Germinal center (tissue), 1 donor: ENCODE measurements at regions not wholly inside any gene's neighbourhood (a gene's known extent, or its start where the extent isn't known, plus 50 kb on each side); places are given as distances from the start of the nearest gene placed in this dataset.
"Not testable (repeated sequence)": the region's sequence is repeated elsewhere in the genome, so short reads cannot be mapped to it uniquely, and the experiment has no call there.

Source experiments
- DNase-seq: peaks from one replicate; pipeline ENCODE4 v3.0.0; 2012; ENCODE audit warnings: mixed read lengths, low spot score

DNA sequence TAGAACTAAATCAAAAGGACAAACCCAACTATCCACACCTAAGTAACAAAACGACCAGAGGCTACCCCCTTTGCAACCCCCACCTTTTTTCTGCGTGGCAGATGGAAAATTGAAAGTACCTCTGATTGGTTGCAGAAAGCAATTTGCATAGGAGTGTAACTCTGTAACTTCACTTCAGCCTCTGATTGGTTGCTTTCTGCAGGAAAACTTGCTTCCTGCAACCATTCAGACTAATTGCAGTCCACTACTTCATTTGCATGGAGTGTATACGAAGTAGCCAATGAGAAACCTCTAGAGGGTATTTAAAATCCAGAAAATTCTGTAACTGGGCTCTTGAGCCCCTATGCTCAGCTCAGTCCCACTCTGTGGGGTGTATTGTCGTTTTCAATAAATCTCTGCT lies 129.1 kb upstream of the OLIG3 start:
- DNase-seq = no peak

DNA sequence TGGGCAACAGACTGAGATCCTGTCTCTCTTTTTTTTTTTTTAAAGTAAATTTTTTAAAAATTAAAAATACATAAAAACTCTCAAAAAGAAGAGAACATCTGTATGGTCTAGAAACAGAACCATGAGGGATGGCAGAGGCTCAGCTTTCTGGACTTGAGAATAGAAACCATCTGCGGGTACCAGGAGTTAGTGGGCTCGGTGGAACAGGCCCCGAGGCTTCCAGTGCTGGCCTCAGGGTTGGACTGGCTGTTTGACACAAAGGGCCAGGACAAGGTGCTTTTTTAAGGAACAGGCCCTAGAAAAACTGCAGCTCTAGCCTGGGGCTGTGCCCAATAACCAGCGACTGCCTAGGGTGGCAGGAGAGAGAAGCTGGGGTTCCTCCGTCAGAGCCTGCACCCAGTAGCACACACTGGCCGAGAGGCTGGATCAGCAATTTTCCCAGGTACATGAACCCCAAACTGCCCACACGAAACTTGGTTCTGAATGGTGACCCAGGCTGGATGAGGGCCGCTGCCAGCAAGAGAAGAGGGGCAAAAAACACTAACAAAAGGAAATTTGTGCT lies 131.0 kb upstream of the OLIG3 start:
- no peak for DNase-seq

DNA sequence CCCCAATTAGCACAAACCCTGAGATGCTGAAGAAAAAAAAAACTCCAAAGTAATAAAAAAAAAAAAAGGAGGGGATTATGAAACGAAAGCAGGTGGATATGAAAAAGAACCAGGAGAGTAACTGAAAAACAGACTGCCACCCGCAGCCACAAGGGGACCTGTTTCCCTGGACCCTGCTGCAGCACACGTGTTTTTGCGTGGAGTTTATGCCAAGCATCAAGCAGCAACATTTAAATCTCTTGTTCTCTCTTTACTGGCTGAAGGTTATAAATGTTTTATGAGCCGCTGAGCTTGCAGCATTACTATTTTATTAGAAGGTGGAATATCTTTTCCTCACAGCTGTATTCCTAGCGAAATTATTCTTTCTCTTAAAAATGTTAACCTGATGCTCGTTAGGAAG lies 131.6 kb upstream of the OLIG3 start:
- DNase-seq = no peak

DNA sequence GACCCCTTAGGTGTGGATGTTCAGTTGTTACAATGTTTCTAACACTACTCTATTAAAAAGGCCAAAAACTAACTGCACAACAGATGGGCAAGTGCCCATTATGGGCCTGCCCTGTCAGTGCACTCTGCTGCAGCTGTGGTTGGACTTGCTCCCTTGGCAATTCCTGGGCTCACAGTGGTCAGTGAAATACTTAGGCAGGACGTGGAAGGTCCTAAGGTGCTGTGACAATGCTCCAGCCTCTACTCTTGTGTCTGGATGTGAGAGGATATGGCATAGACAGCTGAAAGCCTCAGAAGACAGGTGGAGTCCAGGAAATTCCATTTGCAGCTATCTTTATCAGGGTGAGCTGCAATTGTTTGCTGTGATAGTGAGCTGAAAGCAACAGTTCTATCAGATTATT lies 136.5 kb upstream of the OLIG3 start:
- no peak for DNase-seq

DNA sequence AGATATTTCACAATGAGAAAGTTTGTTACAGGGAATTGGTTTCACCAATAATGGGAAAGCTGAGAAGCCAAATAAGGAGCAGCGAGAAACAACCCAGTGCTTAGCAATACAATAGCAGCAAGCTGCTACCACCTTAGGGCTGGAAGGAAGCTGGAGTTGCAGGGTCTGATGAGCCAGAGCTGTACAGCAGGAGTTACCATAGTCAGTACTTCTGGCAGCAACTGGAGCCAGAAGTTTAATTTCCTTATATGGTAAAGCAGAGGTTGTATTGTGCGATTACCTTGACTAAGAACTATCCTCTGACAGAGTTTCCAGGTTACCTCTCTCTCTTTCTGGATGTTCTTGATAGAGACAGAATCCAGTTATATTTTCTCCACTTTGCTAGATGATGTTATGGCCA lies 137.1 kb upstream of the OLIG3 start:
- no peak for DNase-seq

DNA sequence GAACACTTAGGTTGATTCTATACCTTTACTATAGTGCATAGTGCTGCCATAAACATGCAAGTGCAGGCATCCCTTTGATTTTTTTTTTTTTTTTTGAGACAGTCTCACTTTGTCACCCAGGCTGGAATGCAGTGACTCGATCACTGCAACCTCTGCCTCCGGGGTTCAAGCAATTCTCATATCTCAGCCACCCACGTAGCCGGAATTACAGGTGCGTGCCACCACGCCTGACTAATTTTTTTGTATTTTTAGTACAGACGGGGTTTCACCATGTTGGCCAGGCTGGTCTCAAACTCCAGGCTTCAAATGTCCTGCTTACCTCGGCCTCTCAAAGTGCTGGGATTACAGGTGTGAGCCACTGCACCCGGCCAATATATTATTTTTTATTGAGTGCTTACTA lies 140.0 kb upstream of the OLIG3 start:
- not testable (repeated sequence) for DNase-seq

GRCh38 chr6:137637121-137637520 lies 142.9 kb upstream of the OLIG3 start:
- DNase-seq = no peak

DNA sequence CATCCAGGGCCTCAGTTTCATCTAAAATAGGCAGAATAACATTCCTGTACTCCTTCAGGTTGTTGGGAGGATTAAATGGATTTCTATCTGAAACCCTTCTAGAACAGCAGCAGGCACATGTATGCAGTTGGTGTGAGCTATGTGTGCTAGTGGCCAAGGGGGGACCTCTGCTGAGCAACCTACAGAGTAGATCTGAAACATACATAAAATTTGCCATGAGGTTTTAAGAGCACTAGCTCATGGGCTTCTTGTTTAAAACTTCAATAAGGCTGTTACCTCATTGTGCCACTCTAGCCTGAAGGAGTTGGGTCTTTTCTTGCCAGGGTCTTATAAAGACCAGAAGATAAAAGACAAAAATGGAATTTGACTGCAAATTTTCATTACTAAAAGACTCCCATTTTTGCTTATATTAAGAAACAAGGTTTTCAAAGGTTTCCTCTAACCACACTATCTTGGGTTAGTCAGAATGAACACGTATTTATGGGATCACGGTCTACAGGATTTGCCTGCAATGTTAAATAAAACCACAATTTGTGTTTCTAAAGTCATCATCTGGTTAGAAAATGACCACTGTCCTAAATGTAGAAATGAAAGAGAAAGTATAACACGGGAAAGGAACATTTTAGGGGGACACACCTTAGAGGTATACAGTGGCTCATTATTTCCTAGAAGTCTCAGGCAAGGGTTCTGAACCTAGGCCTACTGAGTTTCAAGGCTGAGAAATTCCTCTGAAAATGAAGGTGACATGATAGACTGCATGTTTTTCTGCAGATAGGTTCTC lies 144.9 kb upstream of the OLIG3 start:
- DNase-seq = no peak

DNA sequence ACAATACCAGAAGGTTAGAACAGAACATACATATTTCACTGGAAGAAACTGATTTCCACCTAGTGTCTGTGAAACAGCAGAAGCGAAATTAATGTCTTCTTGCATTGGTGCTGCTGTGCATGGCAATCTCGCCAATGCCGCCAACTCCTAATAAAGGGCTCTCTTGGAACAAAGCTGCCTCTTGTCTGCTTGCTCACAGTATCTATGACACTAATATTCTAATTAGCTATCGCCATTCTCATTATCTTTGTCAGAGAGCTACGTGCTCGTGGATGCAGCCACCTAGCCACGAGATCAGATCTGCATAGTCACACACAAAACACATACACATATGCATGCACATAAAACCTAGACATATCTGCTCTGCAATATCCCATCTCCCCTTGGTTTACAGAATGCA lies 145.9 kb upstream of the OLIG3 start:
- no peak for DNase-seq

GRCh38 chr6:137641474-137642077 lies 147.4 kb upstream of the OLIG3 start:
- peak; percentile 49 for DNase-seq

DNA sequence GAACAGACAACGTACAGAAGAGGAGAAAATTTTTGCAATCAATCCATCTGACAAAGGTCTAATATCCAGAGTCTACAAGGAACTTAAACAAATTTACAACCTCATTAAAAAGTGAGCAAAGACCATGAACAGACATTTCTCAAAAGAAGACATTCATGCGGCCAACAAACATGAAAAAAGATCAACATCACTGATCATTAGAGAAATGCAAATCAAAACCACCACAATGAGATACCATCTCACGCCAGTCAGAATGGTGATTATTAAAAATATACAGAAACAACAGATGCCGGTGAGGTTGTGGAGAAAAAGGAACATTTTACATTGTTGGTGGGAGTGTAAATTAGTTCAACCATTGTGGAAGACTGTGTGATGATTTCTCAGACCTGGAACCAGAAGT lies 149.0 kb upstream of the OLIG3 start:
- DNase-seq = not testable (repeated sequence)

DNA sequence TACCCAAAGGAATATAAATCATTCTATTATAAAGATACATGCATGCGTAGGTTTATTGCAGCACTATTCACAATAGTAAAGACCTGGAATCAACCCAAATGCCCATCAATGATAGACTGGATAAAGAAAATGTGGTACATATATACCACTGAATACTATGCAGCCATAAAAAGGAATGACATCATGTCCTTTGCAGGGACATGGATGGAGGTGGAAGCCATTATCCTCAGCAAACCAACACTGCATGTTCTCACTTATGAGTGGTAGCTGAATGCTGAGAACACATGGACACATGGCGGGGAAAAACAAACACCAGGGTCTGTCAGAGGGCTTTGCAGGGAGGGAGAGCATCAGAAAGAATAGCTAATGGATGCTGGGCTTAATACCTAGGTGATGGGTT lies 149.4 kb upstream of the OLIG3 start:
- not testable (repeated sequence) for DNase-seq

GRCh38 chr6:137645850-137646249 lies 151.7 kb upstream of the OLIG3 start:
- DNase-seq = no peak

DNA sequence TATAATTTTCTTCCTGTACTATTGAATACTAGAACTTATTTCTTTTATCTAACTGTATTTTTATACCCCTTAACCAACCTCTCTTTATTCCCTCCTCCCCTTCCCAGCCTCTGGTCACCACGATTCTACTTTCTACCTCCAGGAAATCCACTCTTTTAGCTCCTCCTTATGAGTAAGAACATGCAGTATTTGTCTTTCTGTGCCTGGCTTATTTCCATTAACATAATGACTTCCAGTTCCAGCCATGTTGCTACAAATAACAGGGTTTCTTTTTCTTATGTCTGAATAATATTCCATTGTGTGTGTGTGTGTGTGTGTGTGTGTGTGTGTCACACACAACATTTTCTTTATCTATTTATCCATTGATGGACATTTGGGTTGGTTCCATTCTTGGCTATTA lies 152.3 kb upstream of the OLIG3 start:
- no peak for DNase-seq

- no peak for DNase-seq
These were observed 153.7 kb upstream of the OLIG3 start for GRCh38 chr6:137647762-137648447.

DNA sequence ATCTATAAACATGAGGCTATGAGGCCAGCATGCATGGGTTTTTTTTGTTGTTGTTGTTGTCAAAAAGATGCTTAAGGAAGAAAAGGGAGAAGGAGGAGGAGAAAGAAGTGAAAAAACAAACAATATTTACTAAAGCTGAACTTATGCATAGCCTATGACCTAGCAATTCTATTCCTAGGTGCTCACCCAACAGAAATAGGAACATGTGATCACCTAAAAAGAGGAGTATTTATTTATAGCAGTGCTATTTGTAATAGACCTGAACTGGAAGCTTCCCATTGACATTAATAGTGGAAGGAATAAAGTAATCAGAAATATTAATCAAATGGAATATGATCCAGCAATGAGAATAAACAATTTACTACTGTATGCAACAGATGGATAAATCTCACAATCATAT lies 156.5 kb upstream of the OLIG3 start:
- DNase-seq = no peak

DNA sequence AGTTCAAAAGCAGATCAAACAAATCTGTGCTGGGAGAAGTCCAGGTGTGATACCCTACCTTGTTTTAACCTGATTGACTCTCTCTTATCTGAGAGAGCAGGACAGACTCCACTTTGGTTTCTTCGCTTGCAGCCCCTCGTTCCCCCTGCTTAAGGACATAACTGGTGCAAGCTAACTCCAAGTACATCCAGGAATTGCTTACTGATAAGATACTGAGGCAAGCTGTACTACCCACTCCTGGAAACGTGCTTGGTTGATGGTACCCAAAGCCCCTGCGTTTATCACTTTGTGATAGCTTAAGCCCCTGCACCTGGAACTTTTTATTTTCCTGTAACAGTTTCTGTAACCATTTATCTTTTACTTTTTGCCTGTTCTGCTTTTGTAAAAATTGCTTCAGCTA lies 157.0 kb upstream of the OLIG3 start:
- DNase-seq = no peak

- DNase-seq = no peak
These were observed 157.6 kb upstream of the OLIG3 start for GRCh38 chr6:137651591-137652335.

DNA sequence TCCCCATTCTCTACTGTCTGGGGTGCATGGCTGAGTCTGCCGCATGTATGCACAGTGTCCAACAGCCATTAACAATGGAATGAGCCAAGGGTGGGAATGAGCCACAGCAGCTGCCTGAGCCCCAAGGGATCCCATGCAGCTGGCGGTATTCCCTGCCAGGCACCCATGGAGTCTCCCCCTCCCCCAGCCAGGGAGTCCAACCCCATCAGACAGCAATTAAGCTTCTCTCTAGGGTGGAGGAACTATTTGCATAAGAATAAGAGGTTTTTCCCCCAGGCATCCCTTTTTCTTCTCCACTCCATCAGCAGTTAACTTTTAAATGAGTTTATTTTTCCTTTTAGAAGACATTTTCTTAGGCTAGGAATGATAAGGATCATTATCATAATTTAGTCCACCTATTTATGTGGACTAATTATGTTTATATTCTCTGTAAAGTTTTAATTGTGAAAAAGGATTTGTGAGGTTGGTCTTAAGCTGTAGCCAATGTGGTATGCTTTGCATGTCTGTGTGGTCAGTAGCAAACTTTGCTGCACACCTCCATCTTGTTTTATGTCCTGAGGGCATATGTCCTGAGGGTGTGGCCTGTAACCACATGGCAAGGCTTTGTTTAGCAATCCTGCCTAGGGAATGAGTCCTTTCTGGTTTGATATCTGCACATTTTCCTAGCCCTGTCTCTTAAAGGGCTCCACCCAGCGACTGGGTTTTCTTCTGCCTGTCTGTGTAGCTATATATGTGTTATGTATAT lies 158.9 kb upstream of the OLIG3 start:
- DNase-seq = no peak

GRCh38 chr6:137653706-137654059 lies 159.5 kb upstream of the OLIG3 start:
- DNase-seq = no peak

DNA sequence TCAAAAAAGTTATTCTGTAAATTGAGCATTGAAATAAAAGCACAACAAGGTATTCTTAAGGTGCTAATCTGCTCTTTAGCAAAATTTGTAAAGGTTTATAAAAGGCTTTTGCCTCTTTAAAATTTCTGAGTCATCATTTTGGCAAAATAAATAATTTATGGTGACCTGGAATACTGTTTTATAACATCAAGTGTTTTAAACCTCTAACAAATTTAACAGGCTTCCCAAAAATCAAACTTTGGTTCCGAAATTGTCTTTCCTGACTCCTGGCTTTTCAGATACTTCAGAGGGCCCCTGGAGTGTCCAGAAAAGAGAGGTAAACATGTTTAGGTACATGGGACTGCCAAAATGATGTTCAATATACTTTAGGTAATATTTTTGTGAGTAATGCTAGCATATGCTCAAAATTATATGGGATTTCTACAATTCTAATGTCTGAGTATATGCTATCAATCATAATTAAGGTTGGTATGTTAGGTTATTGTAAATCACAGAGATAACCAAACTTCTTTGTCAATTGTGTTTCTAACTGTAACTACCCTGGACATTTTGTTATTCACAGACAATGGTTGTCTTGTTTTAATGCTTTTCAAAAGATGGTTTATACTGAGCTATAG lies 160.3 kb upstream of the OLIG3 start:
- DNase-seq = no peak
